IPS-18c (cell line): ENCODE measurements at regions not wholly inside any gene's neighbourhood (a gene's known extent, or its start where the extent isn't known, plus 50 kb on each side); places are given as distances from the start of the nearest gene placed in this dataset.

Source experiments
- H3K4me3 ChIP-seq: 2 replicates; pipeline ENCODE4 v1.7.0; 2013; ENCODE audit warnings: low read depth, mild to moderate bottlenecking, low read length, moderate library complexity; ENCODE audit not compliant: insufficient read depth
- H3K9me3 ChIP-seq: one replicate; pipeline ENCODE4 v1.6.1; 2013; ENCODE audit warnings: mild to moderate bottlenecking, low read length, moderate library complexity; ENCODE audit not compliant: control insufficient read depth, insufficient read depth

DNA sequence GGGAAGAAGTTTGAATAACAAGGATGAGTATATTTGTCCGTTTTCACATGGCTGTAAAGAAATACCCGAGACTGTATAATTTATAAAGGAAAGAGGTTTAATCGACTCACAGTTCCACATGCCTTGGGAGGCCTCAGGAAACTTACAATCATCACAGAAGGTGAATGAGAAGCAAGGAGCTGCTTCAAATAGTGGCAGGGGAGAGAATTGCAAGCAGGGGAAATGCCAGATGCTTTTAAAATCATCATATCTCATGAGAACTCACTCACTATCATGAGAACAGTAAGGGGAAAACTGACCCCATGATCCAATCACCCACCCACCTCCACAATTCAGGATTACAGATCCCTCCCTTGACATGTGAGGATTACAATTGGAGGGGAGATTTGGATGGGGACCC is 212.8 kb upstream of the CDH8 start:
- H3K9me3 ChIP-seq, result no peaks in the 10 kb centered on the region
- no peak overlapping the region for H3K4me3 ChIP-seq

GRCh38 chr16:62240722-62241121 is 204.5 kb upstream of the CDH8 start:
- no peak overlapping the region for H3K4me3 ChIP-seq
- H3K9me3 ChIP-seq, result no peaks in the 10 kb centered on the region

GRCh38 chr16:62225675-62226074 is 189.4 kb upstream of the CDH8 start:
- H3K4me3 ChIP-seq, result no peak overlapping the region
- H3K9me3 ChIP-seq, result no peaks in the 10 kb centered on the region

DNA sequence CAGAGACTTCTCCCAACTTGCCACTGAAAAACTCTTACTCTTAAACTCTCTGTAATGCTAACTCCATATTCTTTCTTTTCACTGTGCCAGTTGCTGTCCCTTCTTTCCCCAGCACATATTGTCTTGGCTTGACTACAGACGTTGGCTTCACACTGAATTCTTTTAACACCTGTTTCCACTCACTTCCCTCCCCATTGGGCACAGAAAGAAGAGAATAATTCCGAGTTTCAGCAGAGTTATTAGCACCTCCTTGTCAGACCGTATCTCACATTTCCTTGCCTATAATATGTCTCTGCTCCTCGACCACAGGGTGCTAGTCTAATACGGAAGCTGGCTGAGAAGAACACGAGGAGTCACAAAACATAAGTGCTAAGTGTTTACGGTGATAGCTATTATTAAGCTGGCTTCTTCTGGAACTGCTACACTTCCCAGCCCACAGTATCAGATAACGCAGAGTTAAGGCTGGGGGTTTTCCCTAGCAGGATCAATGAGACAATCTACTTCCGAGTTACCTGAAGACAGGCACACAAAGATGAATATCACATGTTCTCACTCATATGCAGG is 188.5 kb upstream of the CDH8 start:
- Histone ChIP-seq H3K9me3 (peaks cover 2% of the 10 kb centered on the region), H3K4me3 (no peak overlapping the region)

- Histone ChIP-seq H3K9me3 (peaks cover 2% of the 10 kb centered on the region), H3K4me3 (no peak overlapping the region)
Observed at GRCh38 chr16:62216837-62217236, 180.6 kb upstream of the CDH8 start.

DNA sequence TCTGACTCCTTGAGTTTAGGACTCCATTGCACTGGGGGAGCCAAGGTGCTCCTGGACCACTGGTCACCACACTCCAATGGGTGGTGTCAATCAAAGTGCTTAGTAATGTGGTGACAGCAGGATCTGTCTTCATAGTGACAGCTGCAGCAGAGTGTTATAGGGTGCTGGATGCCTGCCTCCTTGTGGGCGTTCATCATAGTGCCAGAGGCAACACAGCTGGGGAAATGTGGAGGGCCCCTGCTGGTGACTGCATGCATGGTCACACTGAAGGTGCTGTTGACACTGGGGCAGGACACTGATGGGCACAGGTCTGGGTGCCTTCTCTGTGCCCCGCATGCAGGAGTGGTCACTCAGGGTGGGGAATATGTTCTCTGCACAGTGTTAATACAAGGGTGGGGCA is 177.5 kb upstream of the CDH8 start:
- Histone ChIP-seq H3K9me3 (no peaks in the 10 kb centered on the region), H3K4me3 (no peak overlapping the region)

DNA sequence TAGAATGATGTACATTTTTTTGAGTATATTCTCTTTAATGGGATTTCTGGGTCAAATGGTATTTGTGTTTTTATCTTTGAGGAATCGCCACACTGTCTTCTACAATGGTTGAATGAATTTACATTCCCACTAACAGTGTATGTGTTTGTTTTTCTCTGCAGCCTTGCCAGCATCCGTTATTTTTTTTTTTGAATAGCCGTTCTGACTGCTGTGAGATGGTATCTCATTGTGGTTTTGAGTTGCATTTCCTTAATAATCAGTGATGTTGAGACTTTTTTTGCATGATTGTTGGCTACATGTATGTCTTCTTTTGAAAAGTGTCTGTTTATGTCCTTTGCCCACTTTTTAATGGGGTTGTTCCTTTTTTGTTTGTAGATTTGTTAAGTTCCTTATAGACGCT is 172.7 kb upstream of the CDH8 start:
- no peaks in the 10 kb centered on the region for H3K9me3 ChIP-seq
- H3K4me3 ChIP-seq, result no peak overlapping the region

DNA sequence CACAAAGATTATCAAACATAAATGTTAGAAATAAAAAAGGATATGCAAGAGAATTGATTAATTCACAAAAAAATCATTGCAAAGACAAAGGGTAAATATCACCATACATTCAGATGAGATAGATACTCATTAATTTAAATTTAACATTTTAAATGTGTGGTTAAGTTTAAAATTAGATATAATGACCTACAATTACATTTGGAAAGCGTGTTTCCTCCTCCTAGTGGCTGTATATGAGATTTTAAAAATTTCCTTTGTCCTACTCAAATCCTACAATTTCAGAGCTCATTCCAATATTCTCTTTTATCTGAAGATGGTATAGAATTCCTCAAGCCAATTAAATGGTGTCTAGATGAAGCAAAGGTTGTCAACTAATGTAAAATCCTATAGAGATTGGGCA is 169.2 kb upstream of the CDH8 start:
- no peak overlapping the region for H3K4me3 ChIP-seq
- no peaks in the 10 kb centered on the region for H3K9me3 ChIP-seq

- no peaks in the 10 kb centered on the region for H3K9me3 ChIP-seq
- no peak overlapping the region for H3K4me3 ChIP-seq
Observed at GRCh38 chr16:62201911-62202310, 165.7 kb upstream of the CDH8 start.

GRCh38 chr16:62194828-62195227 is 158.6 kb upstream of the CDH8 start:
- no peak overlapping the region for H3K4me3 ChIP-seq
- H3K9me3 ChIP-seq, result no peaks in the 10 kb centered on the region

DNA sequence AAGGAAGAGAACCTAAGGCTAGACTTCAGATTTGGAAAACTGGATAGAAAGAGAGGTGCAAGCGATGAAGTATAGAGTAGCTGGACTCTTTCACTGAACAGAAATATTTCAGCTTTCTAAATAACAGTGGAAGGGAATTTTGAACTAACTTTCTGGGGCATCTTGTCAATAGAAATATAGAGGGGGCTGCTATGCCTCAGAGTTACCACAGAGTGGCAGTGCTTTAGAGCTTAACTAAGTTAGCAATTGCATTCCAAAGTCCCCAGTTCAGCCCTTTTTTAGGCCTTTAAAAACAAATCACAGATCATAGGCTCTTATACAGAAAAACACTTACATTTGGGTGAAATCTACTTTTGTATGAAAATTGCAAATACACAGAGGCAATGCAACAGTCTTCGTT is 154.2 kb upstream of the CDH8 start:
- Histone ChIP-seq H3K4me3 (no peak overlapping the region), H3K9me3 (no peaks in the 10 kb centered on the region)

- Histone ChIP-seq H3K9me3 (no peaks in the 10 kb centered on the region), H3K4me3 (no peak overlapping the region)
Observed at GRCh38 chr16:62177351-62178203, 141.3 kb upstream of the CDH8 start.

GRCh38 chr16:62170642-62171041 is 134.4 kb upstream of the CDH8 start:
- Histone ChIP-seq H3K9me3 (no peaks in the 10 kb centered on the region), H3K4me3 (no peak overlapping the region)

- Histone ChIP-seq H3K4me3 (no peak overlapping the region), H3K9me3 (no peaks in the 10 kb centered on the region)
Observed at GRCh38 chr16:62167551-62167950, 131.3 kb upstream of the CDH8 start.

GRCh38 chr16:62157544-62157943 is 121.3 kb upstream of the CDH8 start:
- Histone ChIP-seq H3K4me3 (no peak overlapping the region), H3K9me3 (no peaks in the 10 kb centered on the region)

DNA sequence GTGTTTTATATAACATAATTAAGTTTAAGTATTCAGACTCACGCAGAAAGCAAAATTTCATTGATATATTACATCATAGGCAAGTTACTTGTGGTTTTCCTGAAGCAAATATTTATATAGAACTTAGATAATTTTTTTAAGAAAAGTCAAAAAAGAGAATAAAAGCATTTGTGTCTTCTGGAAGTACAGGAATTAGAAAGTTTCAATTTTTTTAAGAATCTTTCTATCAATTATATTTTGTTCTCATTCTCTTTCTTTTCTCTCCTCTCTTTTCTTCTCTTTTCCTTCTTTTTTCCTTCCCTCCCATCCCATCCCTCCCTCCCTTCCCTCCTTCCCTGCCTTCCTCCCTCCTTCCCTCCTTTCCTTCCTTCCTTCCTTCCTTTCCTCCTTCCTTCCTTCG is 120.7 kb upstream of the CDH8 start:
- no peak overlapping the region for H3K4me3 ChIP-seq
- no peaks in the 10 kb centered on the region for H3K9me3 ChIP-seq

DNA sequence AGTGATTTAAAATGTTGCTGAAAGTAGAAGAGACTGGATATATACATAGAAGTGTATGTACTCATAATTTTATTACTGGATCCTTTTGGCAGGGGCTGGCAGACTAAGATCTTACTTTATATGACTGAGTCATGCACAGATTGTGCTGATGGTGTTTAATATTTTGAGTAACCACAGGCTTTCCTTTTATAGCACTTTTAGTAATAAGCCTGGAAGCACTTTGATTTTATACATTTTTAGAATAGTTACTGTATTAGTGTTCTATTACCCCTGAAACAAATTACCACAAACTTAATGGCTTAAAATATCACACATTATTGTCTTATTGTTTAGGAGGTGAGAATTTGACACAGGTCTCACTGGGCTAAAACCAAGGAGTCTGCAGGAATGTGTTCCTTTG is 113.4 kb upstream of the CDH8 start:
- Histone ChIP-seq H3K9me3 (no peaks in the 10 kb centered on the region), H3K4me3 (no peak overlapping the region)

DNA sequence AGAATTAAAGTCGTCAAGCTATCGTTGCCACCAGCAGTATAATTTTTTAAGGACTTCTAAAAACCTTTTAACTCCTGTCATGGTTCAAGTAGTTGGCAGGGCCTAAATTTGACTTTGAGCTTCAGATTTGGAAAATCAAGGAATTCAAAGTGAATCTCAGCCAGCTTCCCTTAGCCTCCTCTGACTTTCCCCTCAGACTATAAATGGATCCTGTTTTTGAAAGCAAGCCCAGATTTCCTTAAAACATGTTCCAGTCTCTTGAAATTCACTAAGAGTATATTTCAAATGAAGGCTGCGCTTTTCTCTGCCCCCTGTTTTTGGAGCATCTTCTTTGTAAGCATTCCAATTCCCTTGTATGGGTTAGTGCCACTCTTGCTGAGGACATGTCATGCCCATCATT is 101.8 kb upstream of the CDH8 start:
- Histone ChIP-seq H3K4me3 (no peak overlapping the region), H3K9me3 (peaks cover 6% of the 10 kb centered on the region)

DNA sequence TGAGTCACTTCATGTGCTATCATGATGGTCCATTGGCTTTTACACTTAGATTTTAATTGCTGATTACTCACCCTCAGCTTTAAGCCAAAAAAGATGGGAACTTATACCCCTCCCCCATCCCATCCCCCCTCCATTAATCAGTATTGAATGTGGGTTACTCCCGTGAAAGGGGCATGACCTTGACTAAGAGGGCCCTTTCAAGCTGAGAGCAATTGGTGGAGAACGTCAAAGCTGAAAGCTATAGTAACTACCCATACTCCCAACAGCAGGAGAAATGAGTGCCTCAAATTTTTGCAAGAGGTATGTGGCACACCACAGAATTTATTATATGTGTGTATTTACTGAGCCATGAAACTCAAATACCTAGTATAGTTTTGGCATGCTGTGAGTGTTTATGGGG is 99.7 kb upstream of the CDH8 start:
- Histone ChIP-seq H3K9me3 (peaks cover 6% of the 10 kb centered on the region), H3K4me3 (no peak overlapping the region)
